ENCODE measurements at regions not wholly inside any gene's neighbourhood (a gene's known extent, or its start where the extent isn't known, plus 50 kb on each side); places are given as distances from the start of the nearest gene placed in this dataset.

- TF ChIP-seq CTCF (conservative IDR thresholded peaks at IDR 0.05; ENCODE audit: low read depth in 2 of 2) (no peak), ZNF114 (CRISPR knock-in tag; IDR thresholded peaks at IDR 0.05) (no peak), EZH2 (IDR thresholded peaks at IDR 0.05; ENCODE audit: low read depth, unreplicated experiment) (no peak), JUNB (IDR thresholded peaks at IDR 0.05; ENCODE audit: unreplicated experiment) (no peak), REST (IDR thresholded peaks at IDR 0.05; ENCODE audit: unreplicated experiment) (no peak), ZNF331 (CRISPR knock-in tag; IDR thresholded peaks at IDR 0.05; ENCODE audit: low read depth) (no peak), EZH2phosphoT487 (IDR thresholded peaks at IDR 0.05; ENCODE audit: unreplicated experiment) (no peak), POLR2AphosphoS5 (IDR thresholded peaks at IDR 0.05; ENCODE audit: low read depth) (no peak), NANOG (IDR thresholded peaks at IDR 0.05; ENCODE audit: borderline replicate concordance) (no peak)
Measured at GRCh38 chr13:64510747-64511146, 2719.4 kb downstream of the PCDH9 start (continued).

- H3K27me3 ChIP-seq (ENCODE audit: insufficient read depth): no peaks in the 10 kb centered on the region
- H3K36me3 ChIP-seq (ENCODE audit: insufficient read depth): no peaks in the 10 kb centered on the region
- no peaks in the 10 kb centered on the region for H3K4me1 ChIP-seq (ENCODE audit: insufficient read depth)
- H3K4me3 ChIP-seq: no peak overlapping the region
- H3K9me2 ChIP-seq (ENCODE audit: insufficient read depth): no peaks in the 10 kb centered on the region
- DNase-seq (ENCODE audit: low spot score): no peak
- H3K4me2 ChIP-seq: no peak overlapping the region
- no peak overlapping the region for H3K27ac Mint-ChIP-seq
- no peaks in the 10 kb centered on the region for H3F3A ChIP-seq (replicated peaks; ENCODE audit: low read depth)
- H3K4me1 Mint-ChIP-seq: no peaks in the 10 kb centered on the region
- H3K9me3 Mint-ChIP-seq: peaks cover 8% of the 10 kb centered on the region; the same call in 2 of the 3 replicates
- no peaks in the 10 kb centered on the region for H3K79me2 ChIP-seq (replicated peaks; ENCODE audit: insufficient read depth)
- H4K20me1 ChIP-seq (replicated peaks; ENCODE audit: insufficient read depth): no peaks in the 10 kb centered on the region
- no peak overlapping the region for H3K4me3 Mint-ChIP-seq
- no peak for ATAC-seq
- H3K27ac ChIP-seq (ENCODE audit: low read depth): no peak overlapping the region
- H3K27me3 Mint-ChIP-seq (ENCODE audit: insufficient read depth, low read depth, poor library complexity): peaks cover 1% of the 10 kb centered on the region
- H3K36me3 Mint-ChIP-seq (ENCODE audit: low read depth): no peaks in the 10 kb centered on the region
- no peak overlapping the region for H2AFZ ChIP-seq
- TF ChIP-seq JUNB (IDR thresholded peaks at IDR 0.05; ENCODE audit: unreplicated experiment) (no peak), ZNF114 (CRISPR knock-in tag; IDR thresholded peaks at IDR 0.05) (no peak), POLR2AphosphoS5 (IDR thresholded peaks at IDR 0.05; ENCODE audit: low read depth) (no peak), STAT1 (IDR thresholded peaks at IDR 0.05; ENCODE audit: unreplicated experiment) (no peak), ZNF331 (CRISPR knock-in tag; IDR thresholded peaks at IDR 0.05; ENCODE audit: low read depth) (no peak), CTCF (conservative IDR thresholded peaks at IDR 0.05; ENCODE audit: low read depth in 2 of 2) (no peak), EZH2 (IDR thresholded peaks at IDR 0.05; ENCODE audit: low read depth, unreplicated experiment) (no peak), EZH2phosphoT487 (IDR thresholded peaks at IDR 0.05; ENCODE audit: unreplicated experiment) (no peak), CREB1 (CRISPR knock-in tag; IDR thresholded peaks at IDR 0.05; ENCODE audit: low read depth) (no peak), ETS1 (IDR thresholded peaks at IDR 0.05) (no peak), REST (IDR thresholded peaks at IDR 0.05; ENCODE audit: unreplicated experiment) (no peak), NANOG (IDR thresholded peaks at IDR 0.05; ENCODE audit: borderline replicate concordance) (no peak)
Measured at GRCh38 chr13:64506246-64506645, 2723.9 kb downstream of the PCDH9 start.

All from GM23338 (cell line).